ENCODE measurements at regions not wholly inside any gene's neighbourhood (a gene's known extent, or its start where the extent isn't known, plus 50 kb on each side); places are given as distances from the start of the nearest gene placed in this dataset.

DNA sequence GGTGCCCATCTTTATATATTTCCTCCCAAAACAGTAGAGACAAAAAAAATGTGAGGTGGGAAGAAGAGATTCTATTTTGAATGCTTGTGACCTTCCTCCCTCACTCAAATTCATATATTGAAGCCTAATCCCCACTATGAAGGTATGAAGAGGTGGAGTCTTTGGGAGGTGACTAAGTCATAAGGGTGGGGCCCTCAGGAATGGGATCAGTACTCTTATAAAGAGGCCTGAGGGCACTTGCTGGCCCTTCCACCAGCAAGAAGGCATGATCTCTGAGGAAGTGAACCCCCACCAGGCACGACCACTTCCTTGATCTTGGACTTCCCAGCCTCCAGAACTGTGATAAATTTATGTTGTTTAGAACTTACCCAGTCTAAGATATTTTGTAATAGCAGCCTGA, 517.2 kb upstream of the CNTNAP2 start:
- in situ Hi-C loops (cut with HindIII; ENCODE audit: low pct_unique_long_range_greater_than_20kb, low sequenced_read_pairs), result no loop called here
- DNase-seq (ENCODE audit: low read depth, low spot score), result no peak

DNA sequence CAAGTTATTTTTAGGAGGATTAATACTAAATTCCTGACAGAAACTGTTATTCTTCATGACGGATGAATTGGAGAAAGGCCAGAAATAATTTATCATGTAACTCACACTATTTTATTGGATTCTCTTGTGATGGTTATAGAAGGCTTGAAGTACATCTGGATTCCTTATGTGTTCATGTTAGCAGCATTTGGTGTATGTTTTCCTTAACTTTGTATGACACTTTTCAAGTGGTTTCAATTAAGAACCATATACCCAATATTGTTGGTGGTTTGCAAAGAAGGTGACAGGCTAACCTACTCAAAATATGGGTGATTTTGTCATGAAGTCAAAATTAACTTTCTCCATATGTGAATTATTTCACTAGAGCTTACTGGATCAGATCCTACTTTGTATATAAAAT, 532.2 kb upstream of the CNTNAP2 start:
- DNase-seq (ENCODE audit: low read depth, low spot score), result no peak
- in situ Hi-C loops (cut with HindIII; ENCODE audit: low pct_unique_long_range_greater_than_20kb, low sequenced_read_pairs), result no loop called here

GRCh38 chr7:145582742-145583303, 533.8 kb upstream of the CNTNAP2 start:
- in situ Hi-C loops (cut with HindIII; ENCODE audit: low pct_unique_long_range_greater_than_20kb, low sequenced_read_pairs), result no loop called here
- DNase-seq (ENCODE audit: low read depth, low spot score), result no peak

DNA sequence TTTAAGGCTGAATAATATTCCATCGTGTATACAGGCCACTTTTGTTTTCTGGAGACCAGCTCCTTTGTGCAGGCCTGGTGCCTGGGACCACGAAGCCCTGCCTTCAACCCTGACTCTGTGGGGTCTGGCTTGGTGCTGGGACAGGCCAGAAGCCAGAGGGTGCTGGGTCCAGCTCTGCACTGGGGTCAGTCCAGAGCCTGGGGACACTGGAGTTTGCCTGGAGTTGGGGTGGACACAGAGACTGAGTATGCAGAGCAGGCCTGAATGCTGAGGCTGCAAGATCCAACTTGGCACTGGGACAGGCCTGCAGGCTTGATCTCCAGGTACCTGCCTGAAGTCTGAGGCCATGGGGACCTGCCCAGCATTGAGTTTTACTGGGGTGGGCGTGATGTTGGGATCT, 558.8 kb upstream of the CNTNAP2 start:
- DNase-seq (ENCODE audit: low read depth, low spot score), result no peak
- in situ Hi-C loops (cut with HindIII; ENCODE audit: low pct_unique_long_range_greater_than_20kb, low sequenced_read_pairs), result no loop called here

GRCh38 chr7:145543242-145543641, 573.4 kb upstream of the CNTNAP2 start:
- no peak for DNase-seq (ENCODE audit: low read depth, low spot score)
- in situ Hi-C loops (cut with HindIII; ENCODE audit: low pct_unique_long_range_greater_than_20kb, low sequenced_read_pairs), result no loop called here

GRCh38 chr7:145539910-145540309, 576.7 kb upstream of the CNTNAP2 start:
- in situ Hi-C loops (cut with HindIII; ENCODE audit: low pct_unique_long_range_greater_than_20kb, low sequenced_read_pairs), result no loop called here
- DNase-seq (ENCODE audit: low read depth, low spot score), result no peak

DNA sequence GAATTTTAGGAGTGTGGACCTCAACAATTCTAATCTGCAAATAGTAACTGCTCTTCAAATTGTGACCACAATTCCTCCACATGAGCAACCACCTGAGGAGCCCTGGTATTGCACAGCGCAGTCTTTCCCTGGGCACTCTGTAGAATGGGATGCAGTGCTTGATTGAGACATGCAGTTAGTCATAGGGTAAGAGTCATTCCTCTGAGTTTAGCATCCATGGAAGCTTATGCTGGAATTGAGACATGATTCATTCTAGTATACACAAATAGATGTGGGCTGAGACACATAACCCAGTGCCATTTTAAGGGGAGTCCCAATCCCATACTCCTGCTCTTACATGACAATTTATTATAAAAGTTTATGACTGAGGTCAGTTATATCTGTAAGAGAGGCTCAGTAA, 582.3 kb upstream of the CNTNAP2 start:
- in situ Hi-C loops (cut with HindIII; ENCODE audit: low pct_unique_long_range_greater_than_20kb, low sequenced_read_pairs), result no loop called here
- DNase-seq (ENCODE audit: low read depth, low spot score), result no peak

DNA sequence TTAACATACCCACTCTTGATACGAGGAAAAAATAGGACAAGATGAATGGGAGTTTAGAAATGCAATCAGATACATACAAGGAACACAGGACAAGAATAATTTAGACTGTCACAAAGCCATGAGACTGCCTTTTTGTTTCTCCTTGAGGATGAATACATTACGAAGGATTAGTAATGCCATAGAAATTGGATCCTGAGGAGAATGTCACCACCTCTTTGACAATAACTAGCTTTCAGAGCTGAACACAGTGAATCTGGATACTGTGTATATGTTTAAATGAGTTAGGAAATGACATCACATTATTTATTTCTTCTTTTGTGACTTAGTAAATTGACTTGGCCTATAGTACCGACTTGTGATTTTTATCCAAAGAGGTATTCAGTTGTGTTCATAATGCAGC, 596.3 kb upstream of the CNTNAP2 start:
- in situ Hi-C loops (cut with HindIII; ENCODE audit: low pct_unique_long_range_greater_than_20kb, low sequenced_read_pairs), result no loop called here
- DNase-seq (ENCODE audit: low read depth, low spot score), result no peak

DNA sequence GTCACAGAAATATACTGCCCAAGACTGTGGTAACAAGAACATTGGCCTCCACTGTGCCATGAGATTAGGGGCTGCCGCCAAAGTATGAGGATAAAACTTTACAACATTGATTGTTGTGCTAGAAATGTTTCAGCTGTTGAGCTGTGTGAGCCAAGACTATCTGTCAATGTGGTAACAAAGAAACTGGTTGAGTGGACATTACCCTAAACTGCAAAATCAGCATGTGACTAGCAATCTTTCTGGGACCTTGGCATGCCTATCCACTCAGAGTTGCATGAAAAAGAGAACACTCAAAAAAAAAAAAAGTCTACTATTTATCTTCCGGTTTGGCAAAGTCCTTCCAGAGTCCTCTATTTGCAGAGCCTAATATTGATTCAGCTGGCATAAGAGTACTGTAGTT, 605.6 kb upstream of the CNTNAP2 start:
- no peak for DNase-seq (ENCODE audit: low read depth, low spot score)
- in situ Hi-C loops (cut with HindIII; ENCODE audit: low pct_unique_long_range_greater_than_20kb, low sequenced_read_pairs), result no loop called here

DNA sequence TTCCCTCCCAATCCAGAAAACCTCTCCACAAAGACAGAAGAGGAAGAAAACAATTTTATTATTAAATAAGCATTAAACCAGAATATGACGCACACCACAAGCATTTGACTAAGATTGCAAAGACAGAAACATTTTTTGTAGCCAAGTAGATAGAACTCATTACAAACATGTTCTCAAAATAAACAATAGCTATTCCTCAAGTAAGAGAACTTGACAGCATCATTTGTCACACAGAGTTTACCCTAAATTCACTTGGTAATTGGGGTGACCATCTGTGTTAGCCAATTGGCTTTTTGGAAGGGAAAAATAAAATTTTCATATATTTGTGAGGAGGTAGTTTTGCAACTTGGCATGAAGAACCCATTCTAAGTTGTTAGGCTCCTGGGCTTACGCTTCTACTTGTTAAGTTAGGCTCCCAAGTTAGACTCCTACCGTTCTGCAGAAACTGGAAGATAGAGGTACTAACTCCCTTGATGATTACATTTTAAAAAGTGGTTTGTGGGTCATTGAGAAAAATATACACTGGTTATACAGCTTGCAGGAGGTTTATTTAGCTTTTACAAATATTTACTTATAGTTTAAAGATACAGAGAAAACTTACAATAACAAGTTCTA, 618.6 kb upstream of the CNTNAP2 start:
- in situ Hi-C loops (cut with HindIII; ENCODE audit: low pct_unique_long_range_greater_than_20kb, low sequenced_read_pairs), result no loop called here
- DNase-seq (ENCODE audit: low read depth, low spot score), result no peak

DNA sequence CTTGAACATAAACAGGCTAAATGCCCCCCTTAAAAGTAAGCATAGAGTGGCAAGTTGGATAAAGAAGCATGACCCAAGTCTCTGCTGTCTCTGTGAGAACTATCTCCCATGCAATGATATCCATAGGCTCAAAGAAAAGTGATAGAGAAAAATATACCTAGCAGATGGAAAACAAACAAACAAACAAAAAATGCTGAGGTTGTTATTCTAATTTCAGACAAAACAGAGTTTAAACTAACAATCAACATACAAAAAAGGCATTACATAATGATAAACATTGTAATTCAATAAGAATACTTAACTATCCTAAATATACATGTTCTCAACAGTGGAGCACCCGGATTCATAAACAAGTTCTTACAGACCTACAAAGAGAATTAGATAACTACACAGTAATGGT, 626.2 kb upstream of the CNTNAP2 start:
- in situ Hi-C loops (cut with HindIII; ENCODE audit: low pct_unique_long_range_greater_than_20kb, low sequenced_read_pairs), result no loop called here
- DNase-seq (ENCODE audit: low read depth, low spot score), result no peak

DNA sequence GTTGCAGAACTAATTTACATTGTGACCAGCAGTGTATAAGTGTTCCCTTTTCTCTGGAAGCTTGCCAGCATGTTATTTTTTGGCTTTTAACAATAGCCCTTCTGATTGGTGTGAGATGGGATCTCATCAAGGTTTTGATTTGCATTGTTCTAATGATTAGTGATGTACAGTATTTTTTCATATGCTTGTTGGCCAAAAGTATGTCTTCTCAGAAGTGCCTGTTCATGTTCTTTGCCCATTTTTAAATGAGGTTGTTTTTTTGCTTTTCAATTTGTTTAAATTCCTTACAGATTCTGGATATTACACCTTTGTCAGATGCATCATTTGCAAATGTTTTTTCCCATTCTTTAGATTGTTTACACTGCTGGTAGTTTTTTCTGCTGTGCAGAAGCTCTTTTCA, 627.0 kb upstream of the CNTNAP2 start:
- in situ Hi-C loops (cut with HindIII; ENCODE audit: low pct_unique_long_range_greater_than_20kb, low sequenced_read_pairs), result no loop called here
- no peak for DNase-seq (ENCODE audit: low read depth, low spot score)

GRCh38 chr7:145488816-145489215, 627.8 kb upstream of the CNTNAP2 start:
- no peak for DNase-seq (ENCODE audit: low read depth, low spot score)
- in situ Hi-C loops (cut with HindIII; ENCODE audit: low pct_unique_long_range_greater_than_20kb, low sequenced_read_pairs), result no loop called here

- DNase-seq (ENCODE audit: low read depth, low spot score), result no peak
- in situ Hi-C loops (cut with HindIII; ENCODE audit: low pct_unique_long_range_greater_than_20kb, low sequenced_read_pairs), result no loop called here
These were observed 634.6 kb upstream of the CNTNAP2 start for GRCh38 chr7:145481985-145482384.

DNA sequence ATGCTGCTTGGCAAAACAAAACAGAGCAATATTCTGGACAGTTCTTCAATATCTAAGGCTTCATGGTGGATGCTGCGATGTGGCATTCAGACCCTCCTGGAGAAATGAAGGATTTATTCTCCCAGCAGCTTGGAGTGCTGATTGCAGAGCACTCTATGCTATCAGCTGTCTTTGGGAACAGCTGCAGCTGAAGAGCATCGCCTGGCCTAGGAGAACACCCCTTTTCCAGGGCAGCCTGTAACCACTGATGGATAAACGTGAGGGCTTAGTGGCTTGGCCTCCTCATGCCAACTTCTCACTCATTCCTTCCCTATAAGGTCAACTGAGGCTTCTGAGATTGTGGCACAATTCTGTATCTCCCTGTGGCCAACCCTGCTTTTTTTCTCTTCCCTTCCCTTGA, 638.1 kb upstream of the CNTNAP2 start:
- DNase-seq (ENCODE audit: low read depth, low spot score), result no peak
- in situ Hi-C loops (cut with HindIII; ENCODE audit: low pct_unique_long_range_greater_than_20kb, low sequenced_read_pairs), result no loop called here

DNA sequence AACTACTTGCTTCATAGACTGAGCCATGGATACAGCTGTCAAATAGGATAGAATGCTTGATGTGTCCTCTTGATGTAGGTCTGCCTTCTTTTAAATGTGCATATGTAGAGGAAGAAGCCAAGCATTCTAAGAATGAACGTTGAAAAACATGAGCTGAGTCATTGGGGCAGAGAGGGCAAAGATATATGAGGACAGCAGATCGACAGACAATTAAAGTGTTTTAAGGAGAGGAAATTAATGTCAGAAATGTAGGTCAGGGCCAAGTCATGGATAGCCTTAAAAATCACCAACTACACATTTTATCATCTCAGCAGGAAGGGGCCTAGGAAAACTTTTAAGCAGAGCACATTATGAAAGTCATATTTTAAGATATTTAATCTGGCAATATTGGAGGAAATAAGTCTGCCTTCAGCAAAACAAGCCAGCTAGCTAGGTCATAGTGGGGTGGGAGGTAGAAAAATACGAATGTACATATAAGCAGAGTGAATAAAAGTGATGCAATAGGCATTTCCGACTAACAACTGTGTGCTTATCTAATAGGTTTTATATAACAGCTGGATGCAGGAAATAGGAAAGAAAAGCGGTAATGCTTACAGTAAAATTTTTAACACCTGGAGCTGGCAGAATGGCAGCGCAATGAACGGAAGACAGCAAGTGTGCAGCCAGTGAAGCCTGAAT, 638.3 kb upstream of the TPK1 start:
- in situ Hi-C loops (cut with HindIII; ENCODE audit: low pct_unique_long_range_greater_than_20kb, low sequenced_read_pairs), result no loop called here
- no peak for DNase-seq (ENCODE audit: low read depth, low spot score)

DNA sequence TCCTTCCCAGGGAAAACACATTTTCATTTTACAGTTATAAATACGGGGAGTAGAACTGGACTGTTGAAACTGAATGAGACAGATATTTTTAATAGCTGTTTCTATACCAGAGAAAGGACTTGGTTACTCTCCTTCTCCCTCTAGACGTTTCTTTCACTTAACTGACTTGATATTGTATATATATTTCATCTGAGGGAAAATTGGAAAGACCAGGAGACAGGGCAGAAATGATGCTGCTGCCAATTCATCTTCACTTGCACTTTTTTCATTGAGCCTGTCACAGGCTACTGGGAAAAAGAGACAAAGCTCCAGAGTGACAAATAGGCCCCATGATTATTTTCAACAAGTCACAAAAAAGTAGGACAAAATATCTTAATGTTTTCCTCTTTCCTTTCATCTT, 636.0 kb upstream of the TPK1 start:
- in situ Hi-C loops (cut with HindIII; ENCODE audit: low pct_unique_long_range_greater_than_20kb, low sequenced_read_pairs), result no loop called here
- no peak for DNase-seq (ENCODE audit: low read depth, low spot score)

DNA sequence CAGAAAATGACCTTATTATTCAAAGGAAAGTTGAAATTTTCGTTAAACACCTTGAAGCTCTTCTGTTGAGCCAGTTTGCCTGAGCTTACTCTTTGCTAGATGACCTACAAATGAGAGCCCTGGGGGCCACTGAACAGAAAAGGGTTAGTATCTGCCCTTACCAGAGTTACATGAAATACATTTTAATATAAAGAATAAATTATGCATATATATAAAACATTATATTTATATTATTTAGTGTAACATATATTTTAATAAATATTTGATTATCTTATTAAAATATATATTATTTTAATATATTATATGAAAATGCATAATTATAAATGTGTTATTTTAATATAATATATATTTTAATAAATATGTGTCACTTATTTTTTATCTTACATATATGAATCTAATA, 628.4 kb upstream of the TPK1 start:
- DNase-seq (ENCODE audit: low read depth, low spot score), result no peak
- in situ Hi-C loops (cut with HindIII; ENCODE audit: low pct_unique_long_range_greater_than_20kb, low sequenced_read_pairs), result no loop called here

- in situ Hi-C loops (cut with HindIII; ENCODE audit: low pct_unique_long_range_greater_than_20kb, low sequenced_read_pairs), result no loop called here
- DNase-seq (ENCODE audit: low read depth, low spot score), result no peak
These were observed 626.6 kb upstream of the TPK1 start for GRCh38 chr7:145462463-145462862.
